Sigmoid colon (tissue), 4 donors: ENCODE measurements at regions not wholly inside any gene's neighbourhood (a gene's known extent, or its start where the extent isn't known, plus 50 kb on each side); places are given as distances from the start of the nearest gene placed in this dataset.

Experiments used
- EP300 ChIP-seq, 4 donors: sonication (generic); formaldehyde crosslinking; IDR thresholded peaks; one replicate each; pipeline ENCODE4 v1.6.1; 2017; ENCODE audit warnings: antibody characterized with exemption in 4 of 4
- POLR2A ChIP-seq, 2 donors: fragments of 450-650 bp; IDR thresholded peaks; one replicate each; pipeline ENCODE4 v1.6.1; 2016; ENCODE audit warnings: antibody characterized with exemption in 2 of 2, mild to moderate bottlenecking in 2 of 2, moderate library complexity in 2 of 2
- POLR2AphosphoS5 ChIP-seq, 4 donors: sonication (generic); formaldehyde crosslinking; IDR thresholded peaks; one replicate each; pipeline ENCODE4 v1.6.1; 2017; ENCODE audit warnings: antibody characterized with exemption in 4 of 4
- TF ChIP-seq, protein P1 (sequence below), 4 experiments: fragments of 450-650 bp in 3 of 4; fragments of 200-600 bp in 1 of 4; IDR thresholded peaks; one replicate each; pipeline ENCODE4 v1.5.1; 2016 to 2019; ENCODE audit warnings: antibody characterized with exemption in 4 of 4, mild to moderate bottlenecking in 3 of 4, moderate library complexity in 2 of 4

DNA sequence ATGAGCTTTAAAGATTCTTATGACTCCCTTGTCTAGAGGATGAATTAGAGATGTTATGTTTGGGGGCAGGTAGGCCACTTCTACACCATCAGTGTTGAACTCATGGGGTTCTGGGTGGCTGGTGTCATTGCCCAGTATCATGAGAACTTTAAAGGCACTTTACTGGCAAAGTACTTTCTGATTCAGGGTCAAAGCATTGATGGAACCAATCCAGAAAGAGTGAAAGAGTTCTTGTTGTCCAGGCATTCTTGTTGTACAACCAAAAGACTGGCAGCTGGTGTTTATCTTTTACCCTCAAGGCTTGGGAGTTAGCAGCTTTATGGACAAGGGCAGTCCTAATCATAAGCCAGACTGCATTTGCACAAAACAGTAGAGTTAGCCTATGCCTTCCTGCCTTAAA lies 673.0 kb downstream of the USP25 start:
- TF ChIP-seq POLR2A (IDR thresholded peaks at IDR 0.05) = no peak
- TF ChIP-seq, protein P1, sequence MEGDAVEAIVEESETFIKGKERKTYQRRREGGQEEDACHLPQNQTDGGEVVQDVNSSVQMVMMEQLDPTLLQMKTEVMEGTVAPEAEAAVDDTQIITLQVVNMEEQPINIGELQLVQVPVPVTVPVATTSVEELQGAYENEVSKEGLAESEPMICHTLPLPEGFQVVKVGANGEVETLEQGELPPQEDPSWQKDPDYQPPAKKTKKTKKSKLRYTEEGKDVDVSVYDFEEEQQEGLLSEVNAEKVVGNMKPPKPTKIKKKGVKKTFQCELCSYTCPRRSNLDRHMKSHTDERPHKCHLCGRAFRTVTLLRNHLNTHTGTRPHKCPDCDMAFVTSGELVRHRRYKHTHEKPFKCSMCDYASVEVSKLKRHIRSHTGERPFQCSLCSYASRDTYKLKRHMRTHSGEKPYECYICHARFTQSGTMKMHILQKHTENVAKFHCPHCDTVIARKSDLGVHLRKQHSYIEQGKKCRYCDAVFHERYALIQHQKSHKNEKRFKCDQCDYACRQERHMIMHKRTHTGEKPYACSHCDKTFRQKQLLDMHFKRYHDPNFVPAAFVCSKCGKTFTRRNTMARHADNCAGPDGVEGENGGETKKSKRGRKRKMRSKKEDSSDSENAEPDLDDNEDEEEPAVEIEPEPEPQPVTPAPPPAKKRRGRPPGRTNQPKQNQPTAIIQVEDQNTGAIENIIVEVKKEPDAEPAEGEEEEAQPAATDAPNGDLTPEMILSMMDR (IDR thresholded peaks at IDR 0.05) = no peak
- no peak for TF ChIP-seq POLR2AphosphoS5 (IDR thresholded peaks at IDR 0.05)
- TF ChIP-seq EP300 (IDR thresholded peaks at IDR 0.05) = no peak
